Neural cell (in vitro differentiated cells): ENCODE measurements at regions not wholly inside any gene's neighbourhood (a gene's known extent, or its start where the extent isn't known, plus 50 kb on each side); places are given as distances from the start of the nearest gene placed in this dataset.

Experiments used
- CTCF ChIP-seq: fragments of 450-650 bp; IDR thresholded peaks from 2 replicates; pipeline ENCODE4 v1.5.1; 2014; ENCODE audit warnings: antibody characterized with exemption, mild to moderate bottlenecking, moderate library complexity; ENCODE audit not compliant: poor library complexity, severe bottlenecking
- EZH2 ChIP-seq: fragments of 200-600, 300-800 bp; shearing (Covaris generic), sonication (generic); IDR thresholded peaks from 2 replicates; pipeline ENCODE4 v1.6.1; 2014; ENCODE audit warnings: antibody characterized with exemption, low read length, borderline replicate concordance, mild to moderate bottlenecking; ENCODE audit not compliant: insufficient read depth, poor library complexity, severe bottlenecking
- POLR2AphosphoS5 ChIP-seq: IDR thresholded peaks from 2 replicates; pipeline ENCODE4 v1.6.1; 2012
- RAD21 ChIP-seq: fragments of 450-650 bp; conservative IDR thresholded peaks from 2 replicates; pipeline ENCODE4 v1.6.1; 2014; ENCODE audit warnings: antibody characterized with exemption, mild to moderate bottlenecking, moderate library complexity
- REST ChIP-seq: IDR thresholded peaks from 2 replicates; pipeline ENCODE4 v1.6.1; 2012; ENCODE audit warnings: borderline replicate concordance
- SMC3 ChIP-seq: fragments of 450-650 bp; conservative IDR thresholded peaks from 2 replicates; pipeline ENCODE4 v1.6.1; 2014; ENCODE audit warnings: antibody characterized with exemption, mild to moderate bottlenecking, moderate library complexity; ENCODE audit not compliant: poor library complexity

GRCh38 chr13:90798381-90798780, 549.1 kb upstream of the MIR17HG start:
- TF ChIP-seq CTCF (no peak), POLR2AphosphoS5 (no peak), REST (no peak), EZH2 (no peak), SMC3 (no peak), RAD21 (no peak)
